ENCODE measurements at regions not wholly inside any gene's neighbourhood (a gene's known extent, or its start where the extent isn't known, plus 50 kb on each side); places are given as distances from the start of the nearest gene placed in this dataset.

DNA sequence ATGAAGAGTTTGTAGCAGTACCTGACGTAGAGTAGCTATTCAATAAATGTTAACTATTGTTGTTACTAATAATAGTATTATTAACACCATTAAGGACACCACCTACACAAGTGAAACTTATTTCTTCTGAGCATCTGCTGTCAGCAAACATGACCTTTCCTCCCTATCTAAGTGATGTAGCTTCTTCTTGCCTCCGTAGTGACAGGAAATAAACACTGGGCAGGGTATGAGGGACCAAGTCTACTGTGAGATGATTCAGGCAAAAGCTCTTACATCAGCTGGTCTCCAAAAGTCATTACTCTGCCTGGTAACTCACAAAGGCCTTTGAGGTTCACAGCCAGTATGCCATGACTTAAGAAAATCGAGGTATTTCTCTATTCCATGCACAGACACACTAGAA is 750.5 kb downstream of the CPS1 start:
- no peak for DNase-seq (ENCODE audit: low read depth, low spot score)
- TF ChIP-seq, protein P1, sequence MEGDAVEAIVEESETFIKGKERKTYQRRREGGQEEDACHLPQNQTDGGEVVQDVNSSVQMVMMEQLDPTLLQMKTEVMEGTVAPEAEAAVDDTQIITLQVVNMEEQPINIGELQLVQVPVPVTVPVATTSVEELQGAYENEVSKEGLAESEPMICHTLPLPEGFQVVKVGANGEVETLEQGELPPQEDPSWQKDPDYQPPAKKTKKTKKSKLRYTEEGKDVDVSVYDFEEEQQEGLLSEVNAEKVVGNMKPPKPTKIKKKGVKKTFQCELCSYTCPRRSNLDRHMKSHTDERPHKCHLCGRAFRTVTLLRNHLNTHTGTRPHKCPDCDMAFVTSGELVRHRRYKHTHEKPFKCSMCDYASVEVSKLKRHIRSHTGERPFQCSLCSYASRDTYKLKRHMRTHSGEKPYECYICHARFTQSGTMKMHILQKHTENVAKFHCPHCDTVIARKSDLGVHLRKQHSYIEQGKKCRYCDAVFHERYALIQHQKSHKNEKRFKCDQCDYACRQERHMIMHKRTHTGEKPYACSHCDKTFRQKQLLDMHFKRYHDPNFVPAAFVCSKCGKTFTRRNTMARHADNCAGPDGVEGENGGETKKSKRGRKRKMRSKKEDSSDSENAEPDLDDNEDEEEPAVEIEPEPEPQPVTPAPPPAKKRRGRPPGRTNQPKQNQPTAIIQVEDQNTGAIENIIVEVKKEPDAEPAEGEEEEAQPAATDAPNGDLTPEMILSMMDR (IDR thresholded peaks at IDR 0.05; ENCODE audit: insufficient read depth, low read length, missing control alignments): no peak
- ChIA-PET POLR2A (no interaction called here), CTCF (no interaction called here)
- H3K4me3 ChIP-seq (ENCODE audit: low read depth, low read length): no peak overlapping the region
